Suprapubic skin (tissue), 4 donors: ENCODE measurements at regions not wholly inside any gene's neighbourhood (a gene's known extent, or its start where the extent isn't known, plus 50 kb on each side); places are given as distances from the start of the nearest gene placed in this dataset.

Experiments
- DNase-seq, 2 donors: peaks; one replicate each; pipeline ENCODE4 v3.0.0-alpha.2; 2019; ENCODE audit warnings: low spot score in 2 of 2
- H3K27ac ChIP-seq: fragments of 200-600 bp; sonication (generic); one replicate; pipeline ENCODE4 v1.5.1; 2019
- H3K27me3 ChIP-seq: fragments of 200-600 bp; sonication (generic); one replicate; pipeline ENCODE4 v1.5.1; 2019
- H3K36me3 ChIP-seq: fragments of 200-600 bp; sonication (generic); one replicate; pipeline ENCODE4 v1.5.1; 2019
- H3K4me1 ChIP-seq: fragments of 200-600 bp; sonication (generic); one replicate; pipeline ENCODE4 v1.5.1; 2019
- H3K4me3 ChIP-seq: fragments of 200-600 bp; sonication (generic); one replicate; pipeline ENCODE4 v1.5.1; 2019; ENCODE audit warnings: mild to moderate bottlenecking
- H3K9me3 ChIP-seq: fragments of 200-600 bp; sonication (generic); one replicate; pipeline ENCODE4 v1.5.1; 2019
- CTCF ChIP-seq, 2 donors: fragments of 200-600 bp in 1 of 2; fragments of 450-650 bp in 1 of 2; sonication (generic) in 1 of 2; IDR thresholded peaks; one replicate each; pipeline ENCODE4 v1.5.1; 2016 to 2019; ENCODE audit warnings: antibody characterized with exemption in 2 of 2, mild to moderate bottlenecking in 1 of 2, moderate library complexity in 1 of 2
- EP300 ChIP-seq: sonication (generic); formaldehyde crosslinking; IDR thresholded peaks from one replicate; pipeline ENCODE4 v1.6.1; 2017; ENCODE audit warnings: antibody characterized with exemption
- POLR2A ChIP-seq, 2 donors: fragments of 450-650 bp; IDR thresholded peaks; one replicate each; pipeline ENCODE4 v1.6.1; 2017; ENCODE audit warnings: antibody characterized with exemption in 2 of 2, mild to moderate bottlenecking in 2 of 2, moderate library complexity in 2 of 2
- POLR2AphosphoS5 ChIP-seq, 3 donors: sonication (generic); formaldehyde crosslinking; IDR thresholded peaks; one replicate each; pipeline ENCODE4 v1.6.1; 2017; ENCODE audit warnings: antibody characterized with exemption in 3 of 3
- WGBS: methylation state at CpG from one replicate; pipeline ENCODE4 v1.1.5; 2018; 5-methylcytosine and 5-hydroxymethylcytosine counted together

- H3K4me1 ChIP-seq, result no peaks in the 10 kb centered on the region
- no peaks in the 10 kb centered on the region for H3K27me3 ChIP-seq
- no peak for TF ChIP-seq CTCF (IDR thresholded peaks at IDR 0.05)
- H3K9me3 ChIP-seq, result no peaks in the 10 kb centered on the region
- WGBS, result 89% methylated on average over 2 of the region's 2 CpGs
- H3K36me3 ChIP-seq, result no peaks in the 10 kb centered on the region
- no peak overlapping the region for H3K27ac ChIP-seq
- no peak overlapping the region for H3K4me3 ChIP-seq
- DNase-seq, result no peak
Observed at GRCh38 chr3:99373846-99374210, 264.6 kb upstream of the COL8A1 start.

- no peak for DNase-seq
- WGBS, result 77% methylated on average over 4 of the region's 4 CpGs
- Histone ChIP-seq H3K27me3 (no peaks in the 10 kb centered on the region), H3K9me3 (no peaks in the 10 kb centered on the region), H3K27ac (no peak overlapping the region), H3K4me1 (no peaks in the 10 kb centered on the region), H3K4me3 (no peak overlapping the region), H3K36me3 (no peaks in the 10 kb centered on the region)
- TF ChIP-seq POLR2A (IDR thresholded peaks at IDR 0.05) (no peak), EP300 (no peak), CTCF (IDR thresholded peaks at IDR 0.05) (no peak), POLR2AphosphoS5 (IDR thresholded peaks at IDR 0.05) (no peak)
Observed at GRCh38 chr3:99373088-99373845, 265.1 kb upstream of the COL8A1 start.

- no peak overlapping the region for H3K27ac ChIP-seq
- H3K4me3 ChIP-seq, result no peak overlapping the region
- no peaks in the 10 kb centered on the region for H3K4me1 ChIP-seq
- H3K36me3 ChIP-seq, result no peaks in the 10 kb centered on the region
- WGBS, result 74% methylated on average over 5 of the region's 5 CpGs
- TF ChIP-seq CTCF (IDR thresholded peaks at IDR 0.05) (no peak), POLR2AphosphoS5 (IDR thresholded peaks at IDR 0.05) (no peak), POLR2A (IDR thresholded peaks at IDR 0.05) (no peak), EP300 (no peak)
- no peak for DNase-seq
- H3K9me3 ChIP-seq, result no peaks in the 10 kb centered on the region
- H3K27me3 ChIP-seq, result no peaks in the 10 kb centered on the region
Observed at GRCh38 chr3:99366663-99367429, 271.5 kb upstream of the COL8A1 start.

GRCh38 chr3:99365979-99366378, 272.4 kb upstream of the COL8A1 start:
- WGBS, result 32% methylated on average over 1 of the region's 1 CpG

More at GRCh38 chr3:99365979-99366378, 272.4 kb upstream of the COL8A1 start:
- no peaks in the 10 kb centered on the region for H3K9me3 ChIP-seq
- H3K36me3 ChIP-seq, result no peaks in the 10 kb centered on the region
- TF ChIP-seq POLR2AphosphoS5 (IDR thresholded peaks at IDR 0.05), result no peak
- TF ChIP-seq POLR2A (IDR thresholded peaks at IDR 0.05), result no peak
- no peak for TF ChIP-seq CTCF (IDR thresholded peaks at IDR 0.05)
- TF ChIP-seq EP300, result no peak
- DNase-seq, result no peak
- H3K4me1 ChIP-seq, result no peaks in the 10 kb centered on the region
- no peaks in the 10 kb centered on the region for H3K27me3 ChIP-seq
- no peak overlapping the region for H3K4me3 ChIP-seq
- H3K27ac ChIP-seq, result no peak overlapping the region
